ENCODE measurements at regions not wholly inside any gene's neighbourhood (a gene's known extent, or its start where the extent isn't known, plus 50 kb on each side); places are given as distances from the start of the nearest gene placed in this dataset.
A peak's percentile ranks its signal among the peaks of the same experiment; 100 is the strongest.

DNA sequence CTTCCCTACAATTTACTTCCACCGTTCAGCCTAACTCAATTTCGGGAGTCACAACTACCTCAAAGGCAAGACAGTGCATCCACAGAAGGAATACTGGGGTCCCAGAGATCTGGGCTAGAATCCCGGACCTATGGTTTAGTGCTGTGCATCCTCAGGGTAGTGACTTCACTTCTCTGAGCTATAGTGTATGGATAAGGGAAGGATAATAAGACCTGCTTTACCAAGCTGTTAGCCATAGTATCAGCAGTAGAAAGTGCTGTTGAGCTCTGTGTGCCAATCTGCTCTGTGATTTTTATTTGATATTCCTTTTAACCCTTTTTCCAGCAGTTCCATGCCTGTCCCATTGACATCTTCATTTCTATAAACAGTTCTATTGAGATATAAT is 1044.3 kb downstream of the BCL11B start:
- Histone ChIP-seq H3K4me1 (ENCODE audit: control insufficient read depth, insufficient read depth, low read length) (peaks cover 10% of the 10 kb centered on the region), H3K9me3 (ENCODE audit: control insufficient read depth, low read length) (peaks cover 4% of the 10 kb centered on the region), H3K4me3 (ENCODE audit: low read length) (no peak overlapping the region), H3K9ac (ENCODE audit: extremely low read depth, low read length, poor library complexity, severe bottlenecking) (no peak overlapping the region), H3K27me3 (ENCODE audit: control insufficient read depth, insufficient read depth, low read length, poor library complexity, severe bottlenecking) (no peaks in the 10 kb centered on the region), H3K27ac (ENCODE audit: low read depth, low read length) (no peak overlapping the region), H3K36me3 (ENCODE audit: control insufficient read depth, insufficient read depth, low read length) (no peaks in the 10 kb centered on the region)
- Mint-ChIP-seq H3K9me3 (no peaks in the 10 kb centered on the region), H3K36me3 (ENCODE audit: low read depth) (no peaks in the 10 kb centered on the region), H3K4me1 (peaks cover 9% of the 10 kb centered on the region), H3K4me3 (no peak overlapping the region), H3K27me3 (ENCODE audit: insufficient read depth) (peaks cover 4% of the 10 kb centered on the region), H3K27ac (no peak overlapping the region)
- WGBS, 2 experiments (ENCODE audit: insufficient coverage in 1 of 2, insufficient read length in 1 of 2), result 83 to 88% methylated on average over 3 of the region's 3 CpGs
- no peak for DNase-seq
- TF ChIP-seq, protein P1, sequence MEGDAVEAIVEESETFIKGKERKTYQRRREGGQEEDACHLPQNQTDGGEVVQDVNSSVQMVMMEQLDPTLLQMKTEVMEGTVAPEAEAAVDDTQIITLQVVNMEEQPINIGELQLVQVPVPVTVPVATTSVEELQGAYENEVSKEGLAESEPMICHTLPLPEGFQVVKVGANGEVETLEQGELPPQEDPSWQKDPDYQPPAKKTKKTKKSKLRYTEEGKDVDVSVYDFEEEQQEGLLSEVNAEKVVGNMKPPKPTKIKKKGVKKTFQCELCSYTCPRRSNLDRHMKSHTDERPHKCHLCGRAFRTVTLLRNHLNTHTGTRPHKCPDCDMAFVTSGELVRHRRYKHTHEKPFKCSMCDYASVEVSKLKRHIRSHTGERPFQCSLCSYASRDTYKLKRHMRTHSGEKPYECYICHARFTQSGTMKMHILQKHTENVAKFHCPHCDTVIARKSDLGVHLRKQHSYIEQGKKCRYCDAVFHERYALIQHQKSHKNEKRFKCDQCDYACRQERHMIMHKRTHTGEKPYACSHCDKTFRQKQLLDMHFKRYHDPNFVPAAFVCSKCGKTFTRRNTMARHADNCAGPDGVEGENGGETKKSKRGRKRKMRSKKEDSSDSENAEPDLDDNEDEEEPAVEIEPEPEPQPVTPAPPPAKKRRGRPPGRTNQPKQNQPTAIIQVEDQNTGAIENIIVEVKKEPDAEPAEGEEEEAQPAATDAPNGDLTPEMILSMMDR (conservative IDR thresholded peaks at IDR 0.05), result no peak

DNA sequence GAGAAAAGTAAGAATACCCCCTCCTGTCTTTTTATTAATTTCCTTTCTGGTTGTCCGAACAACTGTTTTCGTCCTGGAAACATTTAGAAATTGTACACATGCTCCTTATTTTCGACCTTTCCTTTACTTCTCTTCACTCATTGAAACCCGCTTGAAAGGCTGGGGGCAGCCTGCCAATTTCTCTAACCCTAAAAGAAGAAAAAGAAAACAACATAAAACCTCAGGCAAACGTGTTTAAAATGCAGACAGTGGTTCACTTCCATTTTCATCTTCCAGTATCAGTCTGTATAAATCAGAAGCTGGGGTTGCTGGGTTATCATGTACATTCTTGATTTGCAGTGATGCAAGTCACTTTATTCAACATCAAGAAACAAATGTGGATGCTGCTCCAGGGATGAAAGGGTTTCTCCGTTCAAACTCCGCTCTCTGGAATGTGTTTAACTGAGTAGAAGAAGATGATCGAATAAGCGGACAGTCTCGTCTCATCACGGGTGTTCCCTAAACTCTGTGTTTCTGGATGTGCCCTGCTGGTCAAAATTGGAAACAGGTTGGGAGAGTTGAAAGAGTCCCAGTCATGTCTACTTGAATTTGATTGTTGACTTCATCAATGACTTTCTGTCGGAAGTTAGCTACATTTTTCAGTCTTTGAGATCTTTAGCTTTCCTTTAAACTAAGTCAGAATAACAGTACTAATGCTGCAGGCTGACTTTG is 1042.2 kb downstream of the BCL11B start:
- peaks cover 13% of the 10 kb centered on the region for H3K9me3 ChIP-seq (ENCODE audit: control insufficient read depth, low read length)
- peaks cover 3% of the 10 kb centered on the region for H3K9me3 Mint-ChIP-seq
- no peak overlapping the region for H3K27ac Mint-ChIP-seq
- H3K4me1 Mint-ChIP-seq, result peaks cover 21% of the 10 kb centered on the region
- H3K27ac ChIP-seq (ENCODE audit: low read depth, low read length), result no peak overlapping the region
- peaks cover 10% of the 10 kb centered on the region for H3K4me1 ChIP-seq (ENCODE audit: control insufficient read depth, insufficient read depth, low read length)
- WGBS, 2 experiments (ENCODE audit: insufficient coverage in 1 of 2, insufficient read length in 1 of 2), result 75 to 84% methylated on average over 8 to 12 of the region's 12 CpGs
- no peak overlapping the region for H3K4me3 ChIP-seq (ENCODE audit: low read length)
- TF ChIP-seq, protein P1 (conservative IDR thresholded peaks at IDR 0.05), result peak; percentile 48
- no peak overlapping the region for H3K9ac ChIP-seq (ENCODE audit: extremely low read depth, low read length, poor library complexity, severe bottlenecking)
- DNase-seq, result no peak
- H3K36me3 Mint-ChIP-seq (ENCODE audit: low read depth), result no peaks in the 10 kb centered on the region
- no peaks in the 10 kb centered on the region for H3K27me3 ChIP-seq (ENCODE audit: control insufficient read depth, insufficient read depth, low read length, poor library complexity, severe bottlenecking)
- H3K27me3 Mint-ChIP-seq (ENCODE audit: insufficient read depth), result peaks cover 3% of the 10 kb centered on the region
- H3K4me3 Mint-ChIP-seq, result no peak overlapping the region
- H3K36me3 ChIP-seq (ENCODE audit: control insufficient read depth, insufficient read depth, low read length), result no peaks in the 10 kb centered on the region

DNA sequence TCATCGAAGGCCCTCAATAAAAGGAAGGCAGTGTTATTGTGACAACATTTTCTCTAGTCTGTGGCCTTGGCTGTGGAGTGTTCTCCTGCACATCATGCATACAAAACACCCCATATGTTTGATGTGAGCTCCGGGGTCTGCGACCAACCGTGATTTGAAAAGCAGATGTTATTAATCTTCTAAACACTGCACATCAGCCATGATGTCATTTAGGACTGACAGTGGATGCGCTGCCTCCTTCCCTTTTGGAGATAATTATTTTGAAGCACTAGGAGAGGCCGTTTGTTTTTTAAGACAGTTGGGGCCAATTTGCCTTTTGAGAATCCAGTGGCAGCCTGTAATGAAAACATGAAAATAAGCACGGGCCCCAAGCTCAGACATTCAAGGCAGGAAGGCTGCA is 1041.6 kb downstream of the BCL11B start:
- TF ChIP-seq, protein P1 (conservative IDR thresholded peaks at IDR 0.05), result no peak

More for the DNA sequence above, 1041.6 kb downstream of the BCL11B start:
- Histone ChIP-seq H3K4me3 (ENCODE audit: low read length) (no peak overlapping the region), H3K36me3 (ENCODE audit: control insufficient read depth, insufficient read depth, low read length) (no peaks in the 10 kb centered on the region), H3K9ac (ENCODE audit: extremely low read depth, low read length, poor library complexity, severe bottlenecking) (no peak overlapping the region), H3K9me3 (ENCODE audit: control insufficient read depth, low read length) (peaks cover 13% of the 10 kb centered on the region), H3K27me3 (ENCODE audit: control insufficient read depth, insufficient read depth, low read length, poor library complexity, severe bottlenecking) (no peaks in the 10 kb centered on the region), H3K4me1 (ENCODE audit: control insufficient read depth, insufficient read depth, low read length) (peaks cover 10% of the 10 kb centered on the region), H3K27ac (ENCODE audit: low read depth, low read length) (no peak overlapping the region)
- Mint-ChIP-seq H3K27ac (no peak overlapping the region), H3K36me3 (ENCODE audit: low read depth) (no peaks in the 10 kb centered on the region), H3K4me3 (no peak overlapping the region), H3K4me1 (peaks cover 21% of the 10 kb centered on the region), H3K9me3 (peaks cover 3% of the 10 kb centered on the region), H3K27me3 (ENCODE audit: insufficient read depth) (peaks cover 3% of the 10 kb centered on the region)
- DNase-seq, result no peak
- WGBS, 2 experiments (ENCODE audit: insufficient coverage in 1 of 2, insufficient read length in 1 of 2), result 76 to 91% methylated on average over 7 of the region's 7 CpGs

Data from endodermal cell (in vitro differentiated cells).